MV-4-11 (cell line): ENCODE measurements at regions not wholly inside any gene's neighbourhood (a gene's known extent, or its start where the extent isn't known, plus 50 kb on each side); places are given as distances from the start of the nearest gene placed in this dataset.
"Not testable (repeated sequence)": the region's sequence is repeated elsewhere in the genome, so short reads cannot be mapped to it uniquely, and the experiment has no call there.

Source experiments
- DNase-seq: peaks from one replicate; lab custom pipeline; 2025; lab: John Stamatoyannopoulos, UW

GRCh38 chr5:56732121-56732520 lies 83.2 kb upstream of the MAP3K1 start:
- no peak for DNase-seq

- not testable (repeated sequence) for DNase-seq
These were observed 83.9 kb upstream of the MAP3K1 start for GRCh38 chr5:56731473-56731872.

GRCh38 chr5:56729488-56729887 lies 85.9 kb upstream of the MAP3K1 start:
- DNase-seq = peak; percentile 81

GRCh38 chr5:56725711-56726411 lies 89.5 kb upstream of the MAP3K1 start:
- DNase-seq = peak; percentile 11

- DNase-seq = not testable (repeated sequence)
These were observed 90.5 kb upstream of the MAP3K1 start for GRCh38 chr5:56724857-56725256.

- no peak for DNase-seq
These were observed 93.0 kb upstream of the MAP3K1 start for GRCh38 chr5:56722317-56722716.

- no peak for DNase-seq
These were observed 97.9 kb upstream of the MAP3K1 start for GRCh38 chr5:56717253-56717987.

- no peak for DNase-seq
These were observed 99.4 kb upstream of the MAP3K1 start for GRCh38 chr5:56715986-56716385.

GRCh38 chr5:56712895-56713591 lies 102.3 kb upstream of the MAP3K1 start:
- no peak for DNase-seq

- DNase-seq = no peak
These were observed 104.3 kb upstream of the MAP3K1 start for GRCh38 chr5:56710826-56711590.

GRCh38 chr5:56706504-56706903 lies 108.8 kb upstream of the MAP3K1 start:
- no peak for DNase-seq

- DNase-seq = no peak
These were observed 110.1 kb upstream of the MAP3K1 start for GRCh38 chr5:56705217-56705616.

- no peak for DNase-seq
These were observed 111.4 kb upstream of the MAP3K1 start for GRCh38 chr5:56703952-56704351.

- peak; percentile 30 for DNase-seq
These were observed 114.6 kb upstream of the MAP3K1 start for GRCh38 chr5:56700711-56701110.

GRCh38 chr5:56699538-56699937 lies 115.8 kb upstream of the MAP3K1 start:
- no peak for DNase-seq

- no peak for DNase-seq
These were observed 116.6 kb upstream of the MAP3K1 start for GRCh38 chr5:56698463-56699381.

GRCh38 chr5:56696900-56697299 lies 118.4 kb upstream of the MAP3K1 start:
- no peak for DNase-seq

GRCh38 chr5:56693220-56693579 lies 122.1 kb upstream of the MAP3K1 start:
- no peak for DNase-seq

- peak; percentile 28 for DNase-seq
These were observed 122.8 kb upstream of the MAP3K1 start for GRCh38 chr5:56692359-56693219.

GRCh38 chr5:56688402-56688801 lies 126.9 kb upstream of the MAP3K1 start:
- no peak for DNase-seq
